ENCODE measurements at regions not wholly inside any gene's neighbourhood (a gene's known extent, or its start where the extent isn't known, plus 50 kb on each side); places are given as distances from the start of the nearest gene placed in this dataset.

DNA sequence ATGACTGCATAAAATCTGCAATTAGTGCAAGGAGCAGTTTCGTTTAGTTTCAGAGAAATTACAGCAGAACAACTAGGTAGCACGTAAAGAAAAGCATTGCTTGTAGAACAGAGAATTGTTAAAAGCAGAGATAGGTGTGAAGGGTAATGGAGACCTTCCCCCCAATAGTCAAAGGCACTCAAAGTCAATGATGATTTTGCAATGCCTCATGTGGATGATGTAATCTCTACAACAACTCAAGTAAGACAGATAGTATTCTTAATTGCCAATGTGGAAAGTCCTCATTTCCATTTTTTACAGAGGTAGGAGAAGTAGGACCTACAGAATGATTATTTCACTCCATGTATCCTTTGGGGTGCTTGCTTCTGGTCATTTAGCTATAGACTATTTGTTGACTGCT, 94.3 kb upstream of the GNAI1 start:
- TF ChIP-seq, protein P1, sequence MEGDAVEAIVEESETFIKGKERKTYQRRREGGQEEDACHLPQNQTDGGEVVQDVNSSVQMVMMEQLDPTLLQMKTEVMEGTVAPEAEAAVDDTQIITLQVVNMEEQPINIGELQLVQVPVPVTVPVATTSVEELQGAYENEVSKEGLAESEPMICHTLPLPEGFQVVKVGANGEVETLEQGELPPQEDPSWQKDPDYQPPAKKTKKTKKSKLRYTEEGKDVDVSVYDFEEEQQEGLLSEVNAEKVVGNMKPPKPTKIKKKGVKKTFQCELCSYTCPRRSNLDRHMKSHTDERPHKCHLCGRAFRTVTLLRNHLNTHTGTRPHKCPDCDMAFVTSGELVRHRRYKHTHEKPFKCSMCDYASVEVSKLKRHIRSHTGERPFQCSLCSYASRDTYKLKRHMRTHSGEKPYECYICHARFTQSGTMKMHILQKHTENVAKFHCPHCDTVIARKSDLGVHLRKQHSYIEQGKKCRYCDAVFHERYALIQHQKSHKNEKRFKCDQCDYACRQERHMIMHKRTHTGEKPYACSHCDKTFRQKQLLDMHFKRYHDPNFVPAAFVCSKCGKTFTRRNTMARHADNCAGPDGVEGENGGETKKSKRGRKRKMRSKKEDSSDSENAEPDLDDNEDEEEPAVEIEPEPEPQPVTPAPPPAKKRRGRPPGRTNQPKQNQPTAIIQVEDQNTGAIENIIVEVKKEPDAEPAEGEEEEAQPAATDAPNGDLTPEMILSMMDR (IDR thresholded peaks at IDR 0.05) = no peak
- TF ChIP-seq EZH2 (IDR thresholded peaks at IDR 0.05) = no peak

Data from neural progenitor cell (in vitro differentiated cells).